A172 (cell line): ENCODE measurements at regions not wholly inside any gene's neighbourhood (a gene's known extent, or its start where the extent isn't known, plus 50 kb on each side); places are given as distances from the start of the nearest gene placed in this dataset.
"Not testable (repeated sequence)": the region's sequence is repeated elsewhere in the genome, so short reads cannot be mapped to it uniquely, and the experiment has no call there.

Source experiments
- DNase-seq: peaks from one replicate; pipeline ENCODE4 v3.0.0-alpha.2; 2015; ENCODE audit warnings: low spot score

DNA sequence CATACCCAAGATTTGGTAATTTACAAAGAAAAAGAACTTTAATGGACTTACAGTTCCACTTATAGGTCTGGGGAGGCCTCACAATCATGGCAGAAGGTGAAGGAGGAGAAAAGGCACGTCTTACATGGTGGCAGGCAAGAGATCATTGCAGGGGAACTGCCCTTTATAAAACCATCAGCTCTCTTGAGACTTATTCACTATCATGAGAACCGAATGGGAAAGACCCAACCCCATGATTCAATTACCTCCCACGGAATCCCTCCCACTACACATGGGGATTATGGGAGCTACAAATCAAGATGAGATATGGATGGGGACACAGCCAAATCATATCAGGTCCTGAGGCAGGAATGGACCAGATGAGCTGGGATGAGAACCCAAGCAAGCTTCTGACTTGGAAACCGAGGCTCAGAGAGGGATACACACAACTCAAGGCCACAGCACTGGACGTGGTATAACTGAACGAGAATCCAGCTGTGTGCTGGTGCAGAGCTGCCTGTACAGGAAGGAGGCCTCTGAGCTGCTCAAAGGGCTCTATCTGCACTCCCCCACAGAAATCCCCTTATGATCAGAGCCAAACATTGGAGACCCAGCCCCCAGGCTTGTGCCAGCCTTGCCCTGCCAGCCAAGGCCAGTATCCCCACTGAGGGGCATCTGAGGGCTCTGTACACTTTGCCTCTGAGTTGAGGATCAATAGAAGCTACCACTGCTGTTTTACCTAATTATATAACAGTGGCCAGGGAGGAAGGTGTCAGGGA, 137.8 kb downstream of the CEBPB start:
- DNase-seq, result no peak

DNA sequence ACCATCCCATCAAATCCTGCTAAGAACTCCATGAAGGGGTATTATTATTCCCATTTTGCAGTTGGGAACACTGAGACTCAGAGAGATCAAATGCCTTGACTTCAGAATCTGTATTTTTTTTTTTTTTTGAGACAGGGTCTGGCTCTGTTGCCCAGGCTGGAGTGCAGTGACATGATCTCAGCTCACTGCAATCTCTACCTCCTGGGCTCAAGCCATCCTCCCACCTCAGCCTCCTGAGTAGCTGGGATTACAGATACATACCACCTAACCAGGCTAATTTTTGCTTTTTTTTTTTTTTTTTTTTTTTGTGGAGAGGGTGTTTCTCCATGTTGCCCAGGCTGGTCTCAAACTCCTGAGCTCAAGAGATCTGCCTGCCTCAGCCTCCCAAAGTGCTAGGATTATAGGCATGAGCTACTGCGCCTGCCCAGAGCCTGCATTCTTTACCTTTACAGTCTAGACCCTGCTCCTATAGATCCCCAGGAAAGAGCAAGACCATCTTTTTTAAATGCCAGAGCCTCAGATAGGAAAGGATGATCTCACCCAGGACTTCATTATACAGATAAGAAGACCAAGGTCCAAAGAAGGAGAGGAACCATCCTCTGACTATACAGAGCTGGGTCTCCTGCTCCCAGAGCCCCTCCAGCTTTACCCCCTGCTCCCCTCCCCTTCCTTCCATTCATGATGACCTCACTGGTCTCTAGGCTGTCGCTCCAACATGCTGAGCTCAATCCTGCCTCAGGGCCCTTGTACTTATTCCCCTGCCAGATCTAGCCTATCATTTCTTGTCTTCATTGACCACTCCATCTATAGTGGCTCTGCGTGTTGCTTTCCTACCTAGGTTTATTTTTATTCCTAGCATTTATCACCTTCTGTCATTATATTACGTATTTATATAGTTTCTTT, 138.6 kb downstream of the CEBPB start:
- DNase-seq, result no peak

DNA sequence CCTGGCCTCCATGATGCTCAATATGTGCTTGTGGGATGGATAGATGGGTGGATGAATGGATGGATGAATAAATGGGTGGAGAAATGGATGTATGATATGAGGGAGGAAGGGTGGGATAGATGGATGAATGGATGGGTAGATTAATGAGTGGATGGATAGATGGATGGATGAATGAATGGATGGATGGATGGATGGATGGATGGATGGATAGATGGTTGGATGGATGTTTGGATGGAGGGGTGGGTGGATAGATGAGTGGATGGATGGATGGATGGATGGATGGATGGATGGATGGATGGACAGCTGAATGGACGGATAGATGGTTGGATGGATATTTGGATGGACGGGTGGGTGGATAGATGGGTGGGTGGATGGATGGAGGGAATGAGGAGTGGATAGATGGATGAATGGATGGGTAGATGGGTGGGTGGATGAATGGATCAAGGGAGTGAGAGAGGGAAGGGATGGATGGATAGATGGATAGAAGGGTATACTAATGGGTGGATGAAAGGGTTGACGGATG, 139.4 kb downstream of the CEBPB start:
- DNase-seq, result no peak

DNA sequence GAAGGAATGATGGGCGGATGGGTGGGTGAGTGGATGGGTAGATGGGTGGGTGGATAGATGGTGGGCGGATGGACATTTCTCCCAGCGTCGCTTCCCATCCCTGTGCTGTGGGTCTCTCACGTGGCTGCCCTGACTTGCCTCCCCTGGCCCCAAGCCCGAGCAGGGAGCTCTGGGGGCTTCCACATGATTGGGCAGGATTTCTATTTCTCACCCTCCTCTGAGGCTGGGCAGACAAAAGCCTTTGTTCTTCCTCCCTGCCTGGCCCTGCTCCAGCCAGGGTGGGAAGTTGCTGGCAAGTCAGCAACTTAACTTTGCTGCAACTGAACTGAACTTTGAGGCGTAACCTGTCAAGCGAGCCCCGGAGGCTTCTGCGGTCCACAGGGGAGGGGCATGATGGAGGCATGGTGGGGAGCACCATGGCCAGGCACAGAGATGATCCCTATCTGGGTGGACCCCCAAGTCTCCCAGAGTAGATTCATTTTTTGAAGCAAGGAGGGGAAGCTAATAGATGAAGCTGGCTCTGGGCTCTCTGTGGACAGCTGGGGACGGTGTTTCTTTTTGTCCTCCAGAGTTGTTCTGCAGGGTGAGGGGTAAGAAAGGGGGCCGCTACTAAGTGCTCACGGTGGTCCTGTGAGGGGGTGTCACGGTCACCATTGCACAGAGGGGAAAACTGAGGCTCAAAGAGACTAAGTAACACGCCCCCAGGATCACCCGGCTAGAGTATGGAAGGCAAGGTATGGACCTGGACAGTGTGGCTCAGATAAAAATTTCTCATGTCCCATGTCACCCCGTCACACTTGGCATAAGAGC, 140.1 kb downstream of the CEBPB start:
- DNase-seq, result no peak

DNA sequence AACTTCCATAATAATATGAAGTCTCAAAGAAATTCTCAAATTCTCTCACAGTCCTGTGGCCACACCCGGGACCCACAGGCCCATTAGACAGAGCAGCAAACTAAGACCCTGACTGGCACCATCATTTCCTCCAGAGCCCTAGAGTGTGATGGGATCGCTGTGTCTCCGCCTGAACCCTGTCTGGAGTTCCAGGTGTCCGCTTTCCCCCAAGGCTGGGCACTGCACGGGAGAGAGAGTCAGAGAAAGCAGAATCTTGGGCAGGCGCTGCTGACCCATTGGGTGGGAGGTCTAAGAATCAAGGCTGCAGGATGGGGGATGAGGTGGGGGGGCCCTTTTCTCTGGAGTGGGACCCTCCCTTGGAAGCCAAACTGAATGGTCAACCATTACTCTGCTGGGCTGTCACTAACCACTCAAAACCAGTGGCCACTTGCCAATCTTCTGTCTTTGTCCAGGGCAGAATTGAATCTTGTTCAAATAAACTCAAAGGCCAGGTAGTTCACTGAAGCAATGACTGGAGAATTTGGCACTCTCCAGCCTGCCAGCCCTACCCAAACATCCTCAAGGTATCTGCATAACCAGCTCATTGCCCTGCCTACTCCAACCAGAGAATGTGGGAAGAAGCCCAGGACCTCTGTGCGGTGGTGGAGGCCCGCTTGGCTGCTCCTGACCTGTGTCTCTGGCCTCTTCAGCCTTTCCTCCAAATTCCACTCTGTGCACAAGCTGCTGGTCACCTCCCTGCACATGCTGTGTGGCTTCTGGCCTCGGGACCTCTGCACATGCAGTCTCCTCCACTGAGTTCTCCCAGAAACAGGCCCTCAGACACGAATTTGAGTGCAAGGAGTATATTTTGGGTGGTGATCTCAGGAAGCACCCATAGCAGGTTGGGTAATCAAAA, 141.1 kb downstream of the CEBPB start:
- no peak for DNase-seq

DNA sequence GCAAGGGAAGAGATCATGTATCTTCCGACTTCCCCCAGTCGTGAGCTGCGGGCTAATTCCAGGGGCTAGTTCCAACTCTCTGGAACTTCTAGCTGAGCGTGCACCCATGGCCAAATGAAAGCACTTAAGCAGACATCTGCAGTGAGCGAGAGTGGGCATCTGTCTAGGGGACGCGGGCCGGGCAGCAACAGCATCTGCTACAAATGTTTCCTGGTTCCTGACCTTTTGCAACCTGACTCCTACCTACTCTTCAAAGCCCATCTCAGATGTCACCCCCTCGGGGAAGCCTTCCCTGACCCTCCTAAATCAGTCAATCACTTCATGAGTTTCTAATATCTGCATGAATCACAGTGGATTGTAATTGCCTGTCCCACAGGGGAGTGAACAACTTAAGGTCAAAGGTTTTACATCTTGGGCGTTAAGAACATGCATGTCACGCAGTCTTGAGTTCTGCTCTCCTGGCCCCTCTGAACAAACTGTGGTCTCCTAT, 141.9 kb downstream of the CEBPB start:
- no peak for DNase-seq

DNA sequence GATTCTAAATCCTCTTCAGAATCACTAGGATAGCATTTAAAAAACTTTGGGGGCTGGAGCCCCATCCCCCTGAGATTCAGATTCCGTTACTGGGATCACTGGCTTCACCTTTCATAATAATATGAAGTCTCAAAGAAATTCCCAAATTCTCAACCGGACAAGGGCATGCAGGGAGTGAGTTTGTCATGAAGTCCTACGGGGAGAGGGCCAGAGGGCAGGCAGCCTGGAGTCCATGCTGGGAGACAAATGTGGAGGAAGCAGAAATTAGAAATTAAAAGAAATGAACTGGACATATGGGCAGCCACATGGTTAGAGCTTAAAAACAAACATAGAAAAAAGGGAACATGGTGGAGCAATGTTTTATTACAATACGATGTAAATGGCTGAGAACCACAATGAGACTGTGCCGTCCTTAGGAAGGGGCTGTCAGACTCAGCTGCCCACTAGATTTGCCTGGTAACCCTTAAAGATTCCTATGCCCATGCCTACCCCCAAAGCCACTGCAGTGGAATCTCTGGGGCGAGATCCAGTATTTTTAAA, 142.6 kb downstream of the CEBPB start:
- no peak for DNase-seq

DNA sequence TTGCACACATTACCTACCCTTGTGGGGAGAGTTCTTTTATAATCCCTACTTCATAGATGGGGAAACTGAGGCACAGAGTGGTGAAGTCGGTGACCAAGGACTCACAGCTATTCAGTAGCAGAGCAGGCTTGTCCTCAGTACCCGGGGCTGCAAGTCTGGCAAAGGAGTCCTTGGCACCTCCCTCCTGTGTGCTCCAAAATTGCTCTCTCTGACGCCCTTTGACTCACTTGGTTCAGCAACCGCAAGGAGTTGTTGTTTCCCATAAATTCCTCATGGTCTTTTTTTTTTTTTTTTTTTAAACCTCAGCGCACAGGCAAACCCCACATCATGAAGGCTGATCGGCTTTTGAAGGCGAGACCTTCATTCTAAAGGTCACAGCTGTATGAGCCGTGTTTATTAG, 143.2 kb downstream of the CEBPB start:
- peak; percentile 91 for DNase-seq

DNA sequence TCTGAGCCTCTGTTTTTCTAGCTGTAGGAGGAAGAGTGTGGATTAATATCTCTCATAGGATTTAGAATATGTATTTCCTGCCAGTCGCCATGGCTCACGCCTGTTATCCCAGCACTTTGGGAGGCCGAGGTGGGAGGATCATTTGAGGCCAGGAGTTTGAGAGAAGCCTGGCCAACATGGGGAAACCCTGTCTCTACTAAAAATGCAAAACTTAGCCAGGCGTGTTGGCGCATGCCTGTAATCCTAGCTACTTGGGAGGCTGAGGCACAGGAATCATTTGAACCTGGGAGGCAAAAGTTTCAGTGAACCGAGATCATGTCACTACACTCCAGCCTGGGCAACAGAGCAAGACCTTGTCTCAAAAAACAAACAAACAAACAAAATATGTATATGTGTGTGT, 143.9 kb downstream of the CEBPB start:
- not testable (repeated sequence) for DNase-seq

DNA sequence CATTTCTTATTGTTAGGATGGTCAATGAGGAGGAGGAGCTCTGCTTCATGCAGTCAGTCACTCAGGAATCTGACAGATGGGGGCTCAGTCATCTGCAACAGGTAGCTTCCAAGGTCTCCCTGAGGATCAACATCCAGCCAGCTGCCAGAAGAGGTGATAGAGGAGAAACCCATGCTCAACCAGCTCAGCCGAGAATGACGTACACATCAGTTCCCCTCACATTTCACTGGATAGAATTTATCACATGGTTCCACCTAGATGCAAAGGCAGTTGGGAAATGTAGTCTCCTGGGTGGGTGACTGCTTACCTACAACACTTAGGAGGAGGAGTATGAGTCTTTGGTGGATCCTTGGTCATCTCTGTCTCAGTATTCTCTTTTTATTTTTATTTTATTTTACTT, 144.5 kb downstream of the CEBPB start:
- DNase-seq, result peak; percentile 68

DNA sequence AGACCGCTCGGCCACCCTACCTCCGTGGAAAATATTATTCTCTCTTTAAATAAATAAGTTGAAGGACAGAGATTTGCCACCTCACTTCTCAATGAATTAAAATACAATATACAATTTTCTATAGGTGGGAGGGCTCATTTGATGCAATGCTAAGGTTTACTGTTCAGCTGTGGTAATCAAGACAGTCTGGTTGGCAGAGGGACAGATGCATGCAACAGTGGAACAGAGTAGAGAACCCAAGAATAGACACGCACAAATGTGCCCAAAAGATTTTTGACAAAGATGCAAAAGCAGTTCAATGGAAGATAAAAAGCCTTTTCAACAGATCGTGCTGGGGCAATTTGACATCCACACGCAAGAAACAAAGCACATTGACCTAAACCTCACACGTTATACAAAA, 145.2 kb downstream of the CEBPB start:
- DNase-seq, result no peak

DNA sequence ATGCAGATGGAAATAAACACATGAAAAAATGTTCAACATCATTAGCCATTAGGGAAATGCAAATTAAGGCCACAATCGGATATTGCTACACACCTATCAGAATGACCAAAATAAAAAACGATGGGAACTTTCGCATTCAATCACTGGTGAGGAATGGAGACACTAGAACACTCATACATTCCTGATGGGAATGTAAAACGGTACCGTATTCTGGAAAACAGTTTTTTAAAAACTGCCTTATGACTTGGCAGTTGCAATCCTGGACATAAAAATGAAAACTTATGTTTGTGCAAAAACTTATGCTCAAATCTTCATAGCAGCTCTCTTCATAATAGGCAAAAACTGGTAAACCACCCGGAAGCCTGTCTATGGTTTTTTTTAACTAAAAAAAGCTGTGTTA, 146.0 kb downstream of the CEBPB start:
- DNase-seq, result no peak

DNA sequence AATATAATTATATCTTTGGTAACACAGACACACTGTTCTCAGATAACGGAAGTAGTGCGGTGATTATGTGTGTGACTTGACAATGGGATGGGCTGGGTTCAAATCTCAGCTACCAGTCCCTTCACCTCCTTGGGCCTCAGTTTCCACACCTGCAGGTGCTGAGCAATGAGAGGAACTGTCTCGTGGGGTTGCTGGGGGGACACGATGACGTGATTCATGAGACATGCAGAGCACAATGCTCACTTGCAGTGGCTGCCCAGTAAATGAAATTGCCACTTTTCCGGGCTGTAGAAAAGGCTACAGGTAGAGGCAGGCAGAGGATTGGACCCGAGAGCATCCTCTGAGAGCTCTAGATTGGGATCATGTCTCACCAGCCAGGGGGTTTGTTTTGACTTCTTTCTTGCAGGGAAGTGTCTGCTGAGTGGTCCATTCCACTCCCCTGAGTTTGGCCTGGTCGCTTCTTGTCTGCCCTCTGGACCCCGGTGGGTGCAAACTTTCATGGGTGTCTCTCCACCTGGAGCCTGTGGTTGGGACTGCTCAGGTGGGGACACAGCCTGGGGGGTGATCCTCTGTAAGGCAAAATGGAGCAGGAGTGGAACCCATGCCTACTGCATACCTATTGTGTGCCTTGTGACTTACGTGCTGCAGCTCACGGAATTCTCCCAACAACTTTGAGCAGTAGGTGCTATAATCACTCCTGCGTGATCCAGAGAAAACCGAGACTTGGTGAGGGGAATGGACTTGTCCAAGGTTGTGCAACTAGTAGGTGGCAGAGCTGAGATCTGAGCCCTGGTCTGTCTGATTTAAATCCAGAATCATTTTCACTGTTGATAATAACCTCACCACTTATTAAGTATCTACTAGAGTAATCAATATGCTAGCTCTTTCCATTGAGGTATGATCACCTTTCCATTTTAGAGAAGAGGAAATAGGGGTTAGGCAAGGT, 147.2 kb downstream of the CEBPB start:
- no peak for DNase-seq

DNA sequence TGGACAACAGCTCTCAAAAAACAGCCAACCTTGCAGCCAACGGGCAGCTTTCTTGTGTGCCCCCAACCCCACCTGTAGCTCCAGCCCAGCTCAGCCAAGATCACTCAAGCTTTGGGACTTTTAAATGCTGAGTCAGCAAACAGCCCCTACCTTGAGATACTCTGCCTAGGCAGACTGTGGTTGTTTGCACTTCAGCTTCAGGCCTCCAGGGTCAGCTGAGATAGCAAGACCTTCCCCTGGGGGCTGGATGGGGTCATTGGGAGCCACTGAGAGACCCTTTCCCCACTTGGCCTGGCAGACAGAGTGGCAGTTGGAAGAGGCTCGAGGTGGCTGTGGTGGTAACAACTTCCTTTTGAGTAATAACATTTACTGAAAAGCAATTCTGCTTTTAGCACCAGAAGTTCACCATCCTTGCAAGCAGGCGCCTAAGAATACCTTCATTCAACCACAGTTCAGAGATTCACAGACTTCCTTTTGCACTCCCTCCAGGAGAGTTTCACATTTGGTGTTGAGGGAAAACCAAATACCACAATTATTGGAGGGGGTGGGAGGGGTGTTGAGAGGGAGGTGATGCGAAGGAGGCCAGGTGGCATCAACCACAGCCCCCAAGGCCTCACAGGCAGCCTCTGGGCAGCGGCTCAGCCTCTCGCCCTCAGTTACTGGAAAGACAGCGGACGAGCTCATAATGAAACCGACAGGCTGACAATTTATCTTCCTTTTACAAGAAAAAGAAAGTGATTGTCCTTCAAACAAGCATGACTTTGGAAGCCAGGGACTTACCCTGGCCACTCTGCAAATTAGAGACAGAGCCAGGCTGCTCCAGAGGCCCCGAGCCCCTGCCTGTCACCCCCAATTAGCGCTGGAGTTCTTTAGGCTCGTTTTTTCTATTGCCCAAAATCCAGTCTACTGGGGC, 148.1 kb downstream of the CEBPB start:
- peak; percentile 52 for DNase-seq

DNA sequence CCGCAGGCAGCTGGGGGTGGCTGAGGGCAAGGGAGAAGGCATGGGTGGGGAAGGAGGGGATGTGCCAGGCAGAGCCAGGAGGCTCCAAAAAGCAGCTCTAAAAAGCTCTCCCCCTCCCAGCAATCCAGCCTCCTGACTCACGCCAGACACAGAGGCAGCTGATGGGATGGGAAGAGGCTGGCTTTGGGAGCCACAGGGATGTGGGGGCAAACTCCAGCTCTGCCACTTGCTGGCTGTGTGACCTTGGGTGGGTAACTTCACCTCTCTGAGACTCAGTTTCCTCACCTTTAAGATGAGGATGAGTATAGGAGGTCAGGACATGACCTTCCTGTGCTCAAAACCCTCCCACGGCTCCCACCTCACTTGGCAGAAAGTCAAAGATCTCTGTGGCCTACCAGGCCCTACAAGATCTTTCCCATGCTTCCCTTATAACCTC, 148.9 kb downstream of the CEBPB start:
- DNase-seq, result peak; percentile 64

DNA sequence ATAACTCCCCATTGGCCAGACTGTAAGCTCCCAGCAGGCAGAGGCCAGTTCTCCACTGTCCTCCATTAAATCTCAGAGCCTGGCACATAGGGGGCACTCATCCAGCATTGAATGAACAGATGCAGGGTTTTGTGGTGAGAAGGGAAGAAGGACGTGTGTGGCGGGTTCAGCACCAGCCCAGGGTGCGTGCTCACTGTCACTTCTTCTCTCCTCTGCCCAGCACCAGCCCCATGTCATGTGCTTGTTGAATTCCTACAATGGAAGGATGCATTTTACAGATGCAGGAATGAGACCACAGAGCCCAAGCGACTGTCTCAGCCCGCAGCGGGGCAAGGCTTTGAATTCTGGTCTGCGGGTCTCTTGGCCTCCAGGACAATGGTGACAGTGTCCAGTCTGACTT, 149.9 kb downstream of the CEBPB start:
- no peak for DNase-seq

DNA sequence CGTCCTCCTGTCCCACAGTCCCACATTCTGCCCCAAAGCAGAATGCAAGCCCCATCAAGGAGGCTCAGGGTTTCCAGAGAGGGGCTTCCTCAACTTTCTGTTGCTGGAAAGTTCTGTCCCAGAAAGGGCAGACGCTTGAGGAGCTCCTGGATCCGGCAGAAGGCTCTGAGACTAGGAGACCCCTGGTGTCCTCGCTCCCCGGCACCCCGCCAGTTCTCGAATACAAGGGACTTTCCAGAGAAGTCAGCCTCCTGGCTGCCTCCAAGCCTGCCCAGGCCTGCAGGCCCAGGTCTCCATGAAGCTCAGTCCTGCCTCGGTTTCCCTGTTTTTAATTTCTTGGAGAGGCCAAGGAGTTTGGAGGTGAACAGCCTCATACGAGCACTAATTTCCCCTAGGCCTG, 150.4 kb downstream of the CEBPB start:
- DNase-seq, result no peak
